ENCODE measurements at regions not wholly inside any gene's neighbourhood (a gene's known extent, or its start where the extent isn't known, plus 50 kb on each side); places are given as distances from the start of the nearest gene placed in this dataset.

DNA sequence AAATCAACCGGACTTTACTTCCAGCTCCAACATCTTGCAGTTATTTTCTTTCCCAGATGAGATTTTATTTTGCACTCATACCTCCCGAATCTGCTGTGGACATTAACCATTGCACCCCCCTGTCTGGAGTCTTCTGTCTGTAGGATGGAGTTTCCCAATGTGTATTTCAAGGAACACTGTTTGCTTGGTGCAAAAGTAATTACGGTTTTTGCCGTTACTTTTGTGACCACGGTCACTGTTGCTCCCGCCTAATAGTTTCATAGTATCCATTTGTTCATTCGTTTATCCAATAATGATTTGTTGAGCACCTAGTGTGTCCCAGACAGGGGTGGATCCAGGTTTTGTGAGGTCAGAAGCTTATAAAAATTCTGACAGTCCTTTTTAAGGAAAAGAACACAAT lies 90.3 kb upstream of the BCL11A start:
- TF ChIP-seq ZNF544 (tag by site-specific recombination; IDR thresholded peaks at IDR 0.05): no peak
- no peak for TF ChIP-seq ZFP41 (tag by site-specific recombination; IDR thresholded peaks at IDR 0.05; ENCODE audit: borderline replicate concordance)
- TF ChIP-seq ZNF768 (tag by site-specific recombination; IDR thresholded peaks at IDR 0.05): no peak
- TF ChIP-seq ZNF596 (tag by site-specific recombination; IDR thresholded peaks at IDR 0.05): no peak
- ChIA-PET CTCF (interaction anchor here (0.6 to 1.9 kb wide), 10 partner anchors 11 to 1618 kb away, joined by 3 to 10 read pairs (median 4); no protein-coding TSS in a partner anchor), POLR2A (no interaction called here)
- no peaks in the 10 kb centered on the region for H3K4me1 ChIP-seq (ENCODE audit: control insufficient read depth, insufficient read depth, low read length)
- no peak overlapping the region for H3K27ac ChIP-seq (ENCODE audit: extremely low read depth, low read depth, low read length)
- no peaks in the 10 kb centered on the region for H3K36me3 ChIP-seq (ENCODE audit: control insufficient read depth in 2 of 2, insufficient read depth in 1 of 2, low read length in 2 of 2)
- no peaks in the 10 kb centered on the region for H3K9me3 ChIP-seq (ENCODE audit: control insufficient read depth, insufficient read depth, low read depth, low read length)
- no peak overlapping the region for H3K4me3 ChIP-seq (ENCODE audit: low read depth, low read length)

DNA sequence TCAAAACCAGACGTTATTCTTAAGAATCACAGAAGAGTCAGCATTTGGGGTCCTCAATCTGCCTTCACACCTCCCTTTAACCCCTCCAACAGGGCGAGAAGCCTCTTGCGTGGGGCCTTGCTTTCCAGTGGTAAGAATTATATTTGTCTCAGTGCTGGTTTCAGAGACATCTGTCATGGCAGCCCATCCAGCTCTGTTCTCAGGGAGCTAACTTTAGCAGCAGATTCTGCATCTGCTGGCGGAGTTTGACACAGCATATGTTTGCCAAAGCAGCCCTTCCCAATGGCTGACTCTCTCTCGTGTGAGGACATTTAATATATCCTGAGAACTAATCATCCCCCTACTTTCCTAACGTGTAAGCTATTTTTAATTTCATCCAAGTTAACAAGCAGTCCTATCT lies 91.5 kb upstream of the BCL11A start:
- CTCF ChIA-PET: interaction anchor here (0.5 to 0.7 kb wide), 2 partner anchors 452 to 1302 kb away, joined by 3 read pairs; no protein-coding TSS in a partner anchor
- H3K4me3 ChIP-seq (ENCODE audit: low read depth, low read length): no peak overlapping the region
- TF ChIP-seq ZNF530 (tag by site-specific recombination; IDR thresholded peaks at IDR 0.05; ENCODE audit: low read depth) (no peak), ZNF426 (tag by site-specific recombination; IDR thresholded peaks at IDR 0.05) (no peak), ZNF157 (tag by site-specific recombination; IDR thresholded peaks at IDR 0.05) (no peak), ZNF776 (tag by site-specific recombination; IDR thresholded peaks at IDR 0.05; ENCODE audit: borderline replicate concordance) (no peak), ZFP3 (tag by site-specific recombination; IDR thresholded peaks at IDR 0.05; ENCODE audit: low read depth) (no peak), ZNF610 (tag by site-specific recombination; IDR thresholded peaks at IDR 0.05; ENCODE audit: borderline replicate concordance) (no peak), ZNF221 (tag by site-specific recombination; IDR thresholded peaks at IDR 0.05; ENCODE audit: borderline replicate concordance) (no peak), YY1 (tag by site-specific recombination; IDR thresholded peaks at IDR 0.05) (no peak), ZNF175 (tag by site-specific recombination; IDR thresholded peaks at IDR 0.05) (no peak), ZFP69B (tag by site-specific recombination; IDR thresholded peaks at IDR 0.05) (no peak)
- TF ChIP-seq, protein P1, sequence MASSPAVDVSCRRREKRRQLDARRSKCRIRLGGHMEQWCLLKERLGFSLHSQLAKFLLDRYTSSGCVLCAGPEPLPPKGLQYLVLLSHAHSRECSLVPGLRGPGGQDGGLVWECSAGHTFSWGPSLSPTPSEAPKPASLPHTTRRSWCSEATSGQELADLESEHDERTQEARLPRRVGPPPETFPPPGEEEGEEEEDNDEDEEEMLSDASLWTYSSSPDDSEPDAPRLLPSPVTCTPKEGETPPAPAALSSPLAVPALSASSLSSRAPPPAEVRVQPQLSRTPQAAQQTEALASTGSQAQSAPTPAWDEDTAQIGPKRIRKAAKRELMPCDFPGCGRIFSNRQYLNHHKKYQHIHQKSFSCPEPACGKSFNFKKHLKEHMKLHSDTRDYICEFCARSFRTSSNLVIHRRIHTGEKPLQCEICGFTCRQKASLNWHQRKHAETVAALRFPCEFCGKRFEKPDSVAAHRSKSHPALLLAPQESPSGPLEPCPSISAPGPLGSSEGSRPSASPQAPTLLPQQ (tag by site-specific recombination; IDR thresholded peaks at IDR 0.05): no peak
- TF ChIP-seq, protein P2, sequence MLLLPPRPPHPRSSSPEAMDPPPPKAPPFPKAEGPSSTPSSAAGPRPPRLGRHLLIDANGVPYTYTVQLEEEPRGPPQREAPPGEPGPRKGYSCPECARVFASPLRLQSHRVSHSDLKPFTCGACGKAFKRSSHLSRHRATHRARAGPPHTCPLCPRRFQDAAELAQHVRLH (tag by site-specific recombination; IDR thresholded peaks at IDR 0.05): no peak
- no peaks in the 10 kb centered on the region for H3K4me1 ChIP-seq (ENCODE audit: control insufficient read depth, insufficient read depth, low read length)
- POLR2A ChIA-PET: no interaction called here
- no peaks in the 10 kb centered on the region for H3K36me3 ChIP-seq (ENCODE audit: control insufficient read depth in 2 of 2, insufficient read depth in 1 of 2, low read length in 2 of 2)
- no peak overlapping the region for H3K27ac ChIP-seq (ENCODE audit: extremely low read depth, low read depth, low read length)
- H3K9me3 ChIP-seq (ENCODE audit: control insufficient read depth, insufficient read depth, low read depth, low read length): no peaks in the 10 kb centered on the region

DNA sequence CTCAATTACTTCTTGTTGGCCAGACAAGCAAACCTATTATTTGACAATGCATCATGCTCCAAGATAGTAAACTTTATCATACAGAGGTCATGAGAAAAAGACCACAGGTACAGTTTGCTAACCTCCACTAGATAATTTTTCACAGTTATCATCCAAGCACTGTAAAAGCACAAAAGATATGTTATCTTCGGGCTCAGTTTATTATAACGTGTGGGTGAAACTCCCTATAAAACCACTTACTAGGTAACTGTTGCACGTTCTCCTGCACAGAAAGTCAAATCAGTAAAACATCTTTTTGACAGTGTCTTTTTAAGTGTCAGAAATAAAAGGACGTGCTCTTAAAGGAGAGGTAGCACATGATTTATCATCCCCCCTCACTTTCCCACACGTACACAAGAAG lies 94.7 kb upstream of the BCL11A start:
- TF ChIP-seq, protein P3, sequence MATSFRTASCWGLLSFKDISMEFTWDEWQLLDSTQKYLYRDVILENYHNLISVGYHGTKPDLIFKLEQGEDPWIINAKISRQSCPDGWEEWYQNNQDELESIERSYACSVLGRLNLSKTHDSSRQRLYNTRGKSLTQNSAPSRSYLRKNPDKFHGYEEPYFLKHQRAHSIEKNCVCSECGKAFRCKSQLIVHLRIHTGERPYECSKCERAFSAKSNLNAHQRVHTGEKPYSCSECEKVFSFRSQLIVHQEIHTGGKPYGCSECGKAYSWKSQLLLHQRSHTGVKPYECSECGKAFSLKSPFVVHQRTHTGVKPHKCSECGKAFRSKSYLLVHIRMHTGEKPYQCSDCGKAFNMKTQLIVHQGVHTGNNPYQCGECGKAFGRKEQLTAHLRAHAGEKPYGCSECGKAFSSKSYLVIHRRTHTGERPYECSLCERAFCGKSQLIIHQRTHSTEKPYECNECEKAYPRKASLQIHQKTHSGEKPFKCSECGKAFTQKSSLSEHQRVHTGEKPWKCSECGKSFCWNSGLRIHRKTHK (tag by site-specific recombination; IDR thresholded peaks at IDR 0.05): no peak
- 0 out of 2 replicates have a peak, but pooled peaks have one; percentile 23 for TF ChIP-seq SP7 (tag by site-specific recombination; IDR thresholded peaks at IDR 0.05)
- peak; percentile 52 for TF ChIP-seq SCRT2 (tag by site-specific recombination; IDR thresholded peaks at IDR 0.05)
- TF ChIP-seq ZNF248 (tag by site-specific recombination; IDR thresholded peaks at IDR 0.05): no peak
- POLR2A ChIA-PET: no interaction called here
- H3K4me1 ChIP-seq (ENCODE audit: control insufficient read depth, insufficient read depth, low read length): no peaks in the 10 kb centered on the region
- CTCF ChIA-PET: interaction anchor here (0.8 kb wide), 1 partner anchor 27 kb away, joined by 3 read pairs; no protein-coding TSS in a partner anchor
- H3K36me3 ChIP-seq (ENCODE audit: control insufficient read depth in 2 of 2, insufficient read depth in 1 of 2, low read length in 2 of 2): no peaks in the 10 kb centered on the region
- no peak overlapping the region for H3K4me3 ChIP-seq (ENCODE audit: low read depth, low read length)
- no peaks in the 10 kb centered on the region for H3K9me3 ChIP-seq (ENCODE audit: control insufficient read depth, insufficient read depth, low read depth, low read length)
- no peak overlapping the region for H3K27ac ChIP-seq (ENCODE audit: extremely low read depth, low read depth, low read length)

Data from HEK293 (cell line).